ENCODE measurements at regions not wholly inside any gene's neighbourhood (a gene's known extent, or its start where the extent isn't known, plus 50 kb on each side); places are given as distances from the start of the nearest gene placed in this dataset.

DNA sequence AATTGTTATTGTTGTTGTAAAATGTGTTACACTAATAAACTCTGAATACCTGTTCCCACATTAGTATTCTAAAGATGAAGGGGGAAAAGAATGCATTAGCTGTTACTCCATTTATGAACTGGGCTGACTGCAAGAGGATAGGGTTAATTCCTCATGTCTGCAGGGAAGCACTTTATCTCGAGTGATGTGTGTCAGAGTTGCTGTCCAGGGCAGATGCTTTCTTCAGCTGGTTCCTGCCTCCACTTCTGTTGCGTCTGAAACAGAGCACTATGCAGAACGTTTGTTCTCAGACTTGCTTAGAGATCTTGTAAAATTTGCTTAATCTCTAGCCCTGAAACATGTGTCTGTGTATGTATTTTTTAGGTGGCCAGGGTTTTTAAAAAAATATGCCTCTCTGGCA lies 318.8 kb downstream of the SPRY2 start:
- no peaks in the 10 kb centered on the region for H3K9me3 ChIP-seq (ENCODE audit: insufficient read depth, low read length)
- H3K9ac ChIP-seq (ENCODE audit: low read length), result no peak overlapping the region
- no peak overlapping the region for H3K4me2 ChIP-seq (ENCODE audit: low read depth, low read length, poor library complexity, severe bottlenecking)
- H3K27me3 ChIP-seq (ENCODE audit: low read length), result no peaks in the 10 kb centered on the region
- no peak overlapping the region for H2AFZ ChIP-seq (ENCODE audit: low read depth, low read length, severe bottlenecking)
- no peaks in the 10 kb centered on the region for H3K9me2 ChIP-seq (replicated peaks; ENCODE audit: insufficient read depth, low read length)
- H3F3A ChIP-seq (ENCODE audit: insufficient read depth), result no peaks in the 10 kb centered on the region
- H3K79me2 ChIP-seq (ENCODE audit: insufficient read depth, low read length), result no peaks in the 10 kb centered on the region
- H3K27ac ChIP-seq (ENCODE audit: low read depth, low read length), result no peak overlapping the region
- H3K36me3 ChIP-seq (ENCODE audit: low read length), result no peaks in the 10 kb centered on the region
- H4K20me1 ChIP-seq (ENCODE audit: low read depth, low read length), result no peaks in the 10 kb centered on the region
- TF ChIP-seq EZH2phosphoT487 (conservative IDR thresholded peaks at IDR 0.05; ENCODE audit: low read length), result no peak
- no peak for TF ChIP-seq CTCF (IDR thresholded peaks at IDR 0.05; ENCODE audit: insufficient read depth, low read length, poor library complexity, severe bottlenecking)
- no peak overlapping the region for H3K4me3 ChIP-seq (ENCODE audit: insufficient read depth, low read length, poor library complexity, severe bottlenecking)

- H3K9me2 ChIP-seq (replicated peaks; ENCODE audit: insufficient read depth, low read length), result no peaks in the 10 kb centered on the region
- no peaks in the 10 kb centered on the region for H3K36me3 ChIP-seq (ENCODE audit: low read length)
- H3K27me3 ChIP-seq (ENCODE audit: low read length), result no peaks in the 10 kb centered on the region
- no peak for TF ChIP-seq EZH2phosphoT487 (conservative IDR thresholded peaks at IDR 0.05; ENCODE audit: low read length)
- no peak for TF ChIP-seq CTCF (IDR thresholded peaks at IDR 0.05; ENCODE audit: insufficient read depth, low read length, poor library complexity, severe bottlenecking)
- H3K27ac ChIP-seq (ENCODE audit: low read depth, low read length), result no peak overlapping the region
- no peaks in the 10 kb centered on the region for H3F3A ChIP-seq (ENCODE audit: insufficient read depth)
- H4K20me1 ChIP-seq (ENCODE audit: low read depth, low read length), result no peaks in the 10 kb centered on the region
- H3K9ac ChIP-seq (ENCODE audit: low read length), result no peak overlapping the region
- no peak overlapping the region for H2AFZ ChIP-seq (ENCODE audit: low read depth, low read length, severe bottlenecking)
- H3K4me3 ChIP-seq (ENCODE audit: insufficient read depth, low read length, poor library complexity, severe bottlenecking), result no peak overlapping the region
- no peaks in the 10 kb centered on the region for H3K9me3 ChIP-seq (ENCODE audit: insufficient read depth, low read length)
- no peak overlapping the region for H3K4me2 ChIP-seq (ENCODE audit: low read depth, low read length, poor library complexity, severe bottlenecking)
- no peaks in the 10 kb centered on the region for H3K79me2 ChIP-seq (ENCODE audit: insufficient read depth, low read length)
These were observed 328.7 kb downstream of the SPRY2 start for GRCh38 chr13:80012251-80012650.

- H3K79me2 ChIP-seq (ENCODE audit: insufficient read depth, low read length), result no peaks in the 10 kb centered on the region
- no peak overlapping the region for H3K4me2 ChIP-seq (ENCODE audit: low read depth, low read length, poor library complexity, severe bottlenecking)
- H2AFZ ChIP-seq (ENCODE audit: low read depth, low read length, severe bottlenecking), result no peak overlapping the region
- H3K9me3 ChIP-seq (ENCODE audit: insufficient read depth, low read length), result no peaks in the 10 kb centered on the region
- no peaks in the 10 kb centered on the region for H3K36me3 ChIP-seq (ENCODE audit: low read length)
- H4K20me1 ChIP-seq (ENCODE audit: low read depth, low read length), result no peaks in the 10 kb centered on the region
- H3F3A ChIP-seq (ENCODE audit: insufficient read depth), result no peaks in the 10 kb centered on the region
- no peak for TF ChIP-seq EZH2phosphoT487 (conservative IDR thresholded peaks at IDR 0.05; ENCODE audit: low read length)
- no peak overlapping the region for H3K27ac ChIP-seq (ENCODE audit: low read depth, low read length)
- no peaks in the 10 kb centered on the region for H3K27me3 ChIP-seq (ENCODE audit: low read length)
- H3K9ac ChIP-seq (ENCODE audit: low read length), result no peak overlapping the region
- no peak overlapping the region for H3K4me3 ChIP-seq (ENCODE audit: insufficient read depth, low read length, poor library complexity, severe bottlenecking)
- H3K9me2 ChIP-seq (replicated peaks; ENCODE audit: insufficient read depth, low read length), result no peaks in the 10 kb centered on the region
These were observed 329.3 kb downstream of the SPRY2 start for GRCh38 chr13:80011448-80012212.

DNA sequence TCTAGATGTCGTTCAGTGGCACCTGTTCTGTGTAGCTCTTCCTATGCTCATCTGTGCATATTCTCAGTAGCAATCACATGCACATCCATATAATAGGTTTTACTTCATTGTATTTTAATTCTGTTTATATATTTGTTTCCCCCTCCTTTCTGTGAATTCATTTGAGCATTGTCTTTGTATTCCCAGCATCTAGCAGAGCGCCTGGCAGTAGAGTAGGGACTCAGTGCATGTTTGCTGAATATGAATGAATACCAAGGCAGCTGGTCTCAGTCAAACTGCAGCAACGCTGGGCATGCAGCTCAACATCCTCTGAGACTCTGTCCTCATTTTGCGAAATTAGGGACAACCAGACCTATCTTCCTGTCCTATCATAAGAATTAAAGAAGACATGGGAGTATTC lies 330.1 kb downstream of the SPRY2 start:
- Histone ChIP-seq H3K27me3 (ENCODE audit: low read length) (no peaks in the 10 kb centered on the region), H3K79me2 (ENCODE audit: insufficient read depth, low read length) (no peaks in the 10 kb centered on the region), H2AFZ (ENCODE audit: low read depth, low read length, severe bottlenecking) (no peak overlapping the region), H3K9me2 (replicated peaks; ENCODE audit: insufficient read depth, low read length) (no peaks in the 10 kb centered on the region), H3K4me2 (ENCODE audit: low read depth, low read length, poor library complexity, severe bottlenecking) (no peak overlapping the region), H3K9me3 (ENCODE audit: insufficient read depth, low read length) (no peaks in the 10 kb centered on the region), H3K9ac (ENCODE audit: low read length) (no peak overlapping the region), H3K4me3 (ENCODE audit: insufficient read depth, low read length, poor library complexity, severe bottlenecking) (no peak overlapping the region), H3K36me3 (ENCODE audit: low read length) (no peaks in the 10 kb centered on the region), H3K27ac (ENCODE audit: low read depth, low read length) (no peak overlapping the region), H3F3A (ENCODE audit: insufficient read depth) (no peaks in the 10 kb centered on the region), H4K20me1 (ENCODE audit: low read depth, low read length) (no peaks in the 10 kb centered on the region)
- TF ChIP-seq CTCF (IDR thresholded peaks at IDR 0.05; ENCODE audit: insufficient read depth, low read length, poor library complexity, severe bottlenecking), result no peak
- no peak for TF ChIP-seq EZH2phosphoT487 (conservative IDR thresholded peaks at IDR 0.05; ENCODE audit: low read length)

Measured in SU-DHL-6 (cell line).